HEK293T (cell line): ENCODE measurements at regions not wholly inside any gene's neighbourhood (a gene's known extent, or its start where the extent isn't known, plus 50 kb on each side); places are given as distances from the start of the nearest gene placed in this dataset.

ENCODE experiments used
- ARNT ChIP-seq: fragments of 450-650 bp; IDR thresholded peaks from 2 replicates; pipeline ENCODE4 v1.6.1; 2017; ENCODE audit warnings: mild to moderate bottlenecking
- BHLHE40 ChIP-seq: fragments of 450-650 bp; IDR thresholded peaks from 2 replicates; pipeline ENCODE4 v1.6.1; 2016; ENCODE audit warnings: mild to moderate bottlenecking, moderate library complexity, borderline replicate concordance
- FOXM1 ChIP-seq: fragments of 450-650 bp; IDR thresholded peaks from 2 replicates; pipeline ENCODE4 v1.6.1; 2017; ENCODE audit warnings: mild to moderate bottlenecking, borderline replicate concordance
- HDGF ChIP-seq: fragments of 450-650 bp; IDR thresholded peaks from 2 replicates; pipeline ENCODE4 v1.6.1; 2017; ENCODE audit warnings: antibody characterized with exemption, borderline replicate concordance

- TF ChIP-seq FOXM1 (no peak), HDGF (no peak), ARNT (no peak), BHLHE40 (no peak)
Observed at GRCh38 chr12:64968989-64969819, 144.8 kb downstream of the TBC1D30 start.
